Chondrocyte (in vitro differentiated cells): ENCODE measurements at regions not wholly inside any gene's neighbourhood (a gene's known extent, or its start where the extent isn't known, plus 50 kb on each side); places are given as distances from the start of the nearest gene placed in this dataset.

ENCODE experiments used
- DNase-seq: peaks from one replicate; pipeline ENCODE4 v3.0.0; 2021; ENCODE audit warnings: mixed read lengths, low spot score
- H3K27ac Mint-ChIP-seq: one replicate; pipeline ENCODE4 v1.8.0; 2021; ENCODE audit warnings: mild to moderate bottlenecking, moderate library complexity, mixed read lengths; ENCODE audit not compliant: unreplicated experiment
- H3K27me3 Mint-ChIP-seq: 2 replicates; pipeline ENCODE4 v1.8.0; 2021; ENCODE audit warnings: low read depth, mixed read lengths
- H3K36me3 Mint-ChIP-seq: 2 replicates; pipeline ENCODE4 v1.8.0; 2021; ENCODE audit warnings: low read depth, mixed read lengths
- H3K4me1 Mint-ChIP-seq: 2 replicates; pipeline ENCODE4 v1.8.0; 2021; ENCODE audit warnings: low read depth, mild to moderate bottlenecking, mixed read lengths
- H3K4me3 Mint-ChIP-seq: one replicate; pipeline ENCODE4 v1.8.0; 2021; ENCODE audit warnings: mild to moderate bottlenecking, moderate library complexity, mixed read lengths; ENCODE audit not compliant: unreplicated experiment
- H3K9me3 Mint-ChIP-seq: 2 replicates; pipeline ENCODE4 v1.8.0; 2021; ENCODE audit warnings: low read depth, mixed read lengths
- TF ChIP-seq, protein P1 (sequence below): fragments of 200-600 bp; sonication (generic); IDR thresholded peaks from 2 replicates; pipeline ENCODE4 v1.5.0; 2021; ENCODE audit warnings: antibody characterized with exemption, mild to moderate bottlenecking, moderate library complexity

DNA sequence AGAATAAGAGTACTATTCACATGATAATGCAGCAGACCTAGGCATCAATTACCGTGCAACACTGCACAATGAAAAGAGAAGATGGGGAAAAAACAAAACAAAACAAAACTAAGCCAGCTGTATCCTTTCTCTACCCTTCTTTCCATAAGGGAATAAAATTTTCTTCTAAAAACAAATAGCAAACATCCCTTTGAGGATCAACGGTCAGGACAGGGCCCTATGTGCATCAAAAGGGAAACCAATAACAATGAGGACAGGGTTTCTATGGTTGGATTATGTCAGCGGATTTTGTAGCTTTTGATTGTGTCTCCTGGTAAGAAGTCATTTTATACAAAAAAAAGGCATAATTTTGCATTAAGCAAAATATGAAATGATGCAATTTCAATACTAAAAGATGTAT is 350.3 kb downstream of the SLC6A15 start:
- Mint-ChIP-seq H3K4me1 (no peaks in the 10 kb centered on the region), H3K4me3 (no peak overlapping the region), H3K27ac (no peak overlapping the region), H3K36me3 (peaks cover 2% of the 10 kb centered on the region), H3K9me3 (peaks cover 13% of the 10 kb centered on the region), H3K27me3 (no peaks in the 10 kb centered on the region)
- no peak for DNase-seq
- TF ChIP-seq, protein P1, sequence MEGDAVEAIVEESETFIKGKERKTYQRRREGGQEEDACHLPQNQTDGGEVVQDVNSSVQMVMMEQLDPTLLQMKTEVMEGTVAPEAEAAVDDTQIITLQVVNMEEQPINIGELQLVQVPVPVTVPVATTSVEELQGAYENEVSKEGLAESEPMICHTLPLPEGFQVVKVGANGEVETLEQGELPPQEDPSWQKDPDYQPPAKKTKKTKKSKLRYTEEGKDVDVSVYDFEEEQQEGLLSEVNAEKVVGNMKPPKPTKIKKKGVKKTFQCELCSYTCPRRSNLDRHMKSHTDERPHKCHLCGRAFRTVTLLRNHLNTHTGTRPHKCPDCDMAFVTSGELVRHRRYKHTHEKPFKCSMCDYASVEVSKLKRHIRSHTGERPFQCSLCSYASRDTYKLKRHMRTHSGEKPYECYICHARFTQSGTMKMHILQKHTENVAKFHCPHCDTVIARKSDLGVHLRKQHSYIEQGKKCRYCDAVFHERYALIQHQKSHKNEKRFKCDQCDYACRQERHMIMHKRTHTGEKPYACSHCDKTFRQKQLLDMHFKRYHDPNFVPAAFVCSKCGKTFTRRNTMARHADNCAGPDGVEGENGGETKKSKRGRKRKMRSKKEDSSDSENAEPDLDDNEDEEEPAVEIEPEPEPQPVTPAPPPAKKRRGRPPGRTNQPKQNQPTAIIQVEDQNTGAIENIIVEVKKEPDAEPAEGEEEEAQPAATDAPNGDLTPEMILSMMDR: no peak

DNA sequence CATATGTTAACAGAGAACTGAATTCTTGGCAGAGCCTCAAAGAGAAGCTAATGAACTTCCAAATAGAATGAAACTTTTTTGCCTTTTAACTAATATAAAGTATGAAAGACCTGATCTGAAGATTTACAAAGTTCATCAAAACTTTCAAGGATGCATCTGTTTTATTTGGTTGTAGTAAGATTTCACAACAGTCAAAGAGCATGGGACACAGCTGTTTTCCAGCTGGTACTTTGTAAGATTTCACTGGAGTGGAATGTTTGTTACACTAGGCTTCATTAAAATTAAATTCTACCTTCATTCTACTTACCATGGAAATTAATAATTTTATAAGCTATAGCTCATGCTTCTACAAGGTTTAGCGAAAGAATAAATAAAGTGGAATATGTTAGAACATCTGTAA is 351.2 kb downstream of the SLC6A15 start:
- DNase-seq: no peak
- TF ChIP-seq, protein P1: no peak
- H3K27me3 Mint-ChIP-seq: no peaks in the 10 kb centered on the region
- H3K4me1 Mint-ChIP-seq: no peaks in the 10 kb centered on the region
- peaks cover 5% of the 10 kb centered on the region for H3K9me3 Mint-ChIP-seq
- H3K4me3 Mint-ChIP-seq: no peak overlapping the region
- H3K27ac Mint-ChIP-seq: no peak overlapping the region
- H3K36me3 Mint-ChIP-seq: peaks cover 2% of the 10 kb centered on the region

DNA sequence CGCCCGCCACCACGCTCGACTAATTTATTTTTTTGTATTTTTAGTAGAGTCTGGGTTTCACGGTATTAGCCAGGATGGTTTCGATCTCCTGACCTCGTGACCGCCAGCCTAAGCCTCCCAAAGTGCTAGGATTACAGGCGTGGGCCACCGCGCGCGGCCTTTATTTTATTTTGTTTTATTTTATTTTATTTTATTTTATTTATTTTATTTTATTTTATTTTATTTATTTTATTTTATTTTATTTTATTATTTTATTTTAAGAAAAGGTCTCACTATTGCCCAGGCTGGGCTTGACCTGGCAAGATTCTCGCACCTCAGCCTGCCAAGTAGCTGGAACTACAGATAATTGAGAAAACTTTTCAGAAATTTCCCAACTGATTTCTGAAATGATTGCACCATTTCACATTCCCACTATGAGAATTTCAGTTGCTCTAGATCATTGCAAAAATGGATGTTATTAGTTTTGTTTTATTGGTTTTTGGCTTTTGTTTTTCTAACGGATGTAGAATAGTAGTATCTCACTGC is 358.3 kb downstream of the SLC6A15 start:
- Mint-ChIP-seq H3K4me3 (no peak overlapping the region), H3K36me3 (no peaks in the 10 kb centered on the region), H3K27me3 (no peaks in the 10 kb centered on the region), H3K9me3 (no peaks in the 10 kb centered on the region), H3K4me1 (no peaks in the 10 kb centered on the region), H3K27ac (no peak overlapping the region)
- no peak for DNase-seq
- TF ChIP-seq, protein P1: no peak

DNA sequence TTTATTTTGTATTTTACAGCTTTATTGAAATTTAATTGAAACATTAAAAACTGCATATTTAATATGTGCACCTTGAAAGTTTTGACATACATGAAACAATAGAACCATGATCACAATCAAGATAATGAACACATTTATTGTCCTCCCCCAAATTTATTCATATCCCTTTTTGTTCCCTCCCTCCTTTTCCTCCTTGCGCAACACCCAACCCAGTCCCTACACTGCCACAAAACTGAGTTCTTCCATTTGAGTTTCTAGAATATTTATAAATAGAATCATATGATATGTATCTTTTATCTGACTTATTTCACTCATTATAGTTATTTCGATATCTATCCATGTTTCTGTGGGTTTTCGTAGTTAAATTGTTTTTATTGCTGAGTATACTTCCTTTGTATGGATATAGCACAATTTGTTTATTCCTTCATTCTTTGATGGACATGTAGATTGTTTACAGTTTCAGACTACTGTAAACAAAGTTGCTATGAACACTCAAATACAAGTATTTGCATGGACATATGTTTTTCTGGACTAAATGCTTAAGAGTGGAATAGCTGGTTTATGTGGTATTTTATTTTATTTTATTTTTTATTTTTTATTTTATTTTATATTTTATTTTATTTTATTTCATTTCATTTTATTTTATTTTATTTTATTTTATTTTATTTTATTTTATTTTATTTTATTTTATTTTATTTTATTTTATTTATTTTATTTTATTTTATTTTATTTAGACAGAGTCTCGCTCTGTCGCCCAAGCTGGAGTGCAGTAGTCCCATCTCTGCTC is 359.1 kb downstream of the SLC6A15 start:
- no peaks in the 10 kb centered on the region for H3K27me3 Mint-ChIP-seq
- H3K36me3 Mint-ChIP-seq: no peaks in the 10 kb centered on the region
- DNase-seq: no peak
- H3K4me3 Mint-ChIP-seq: no peak overlapping the region
- no peak overlapping the region for H3K27ac Mint-ChIP-seq
- H3K9me3 Mint-ChIP-seq: no peaks in the 10 kb centered on the region
- no peaks in the 10 kb centered on the region for H3K4me1 Mint-ChIP-seq
- TF ChIP-seq, protein P1: no peak

DNA sequence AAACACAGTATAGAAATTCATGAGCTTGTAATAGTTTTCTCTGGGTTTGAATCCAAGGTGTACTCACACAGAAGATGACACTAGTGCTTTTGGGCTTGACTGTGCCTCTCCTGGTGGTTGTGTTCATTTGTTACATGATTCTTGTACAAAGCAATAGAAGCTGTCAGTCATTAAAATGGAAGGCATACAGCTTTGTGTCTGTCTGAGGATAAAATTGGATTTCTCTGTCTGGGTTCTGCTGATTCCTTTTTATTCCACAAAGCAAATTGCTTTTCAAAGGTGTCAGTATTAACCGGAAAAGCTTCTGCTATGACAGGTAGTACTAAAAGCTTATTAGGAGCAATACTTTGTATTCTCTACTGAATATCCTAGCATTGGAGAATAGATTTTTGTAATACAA is 361.2 kb downstream of the SLC6A15 start:
- Mint-ChIP-seq H3K27ac (no peak overlapping the region), H3K27me3 (no peaks in the 10 kb centered on the region), H3K36me3 (no peaks in the 10 kb centered on the region), H3K4me3 (no peak overlapping the region), H3K4me1 (no peaks in the 10 kb centered on the region), H3K9me3 (peaks cover 5% of the 10 kb centered on the region)
- DNase-seq: no peak
- TF ChIP-seq, protein P1: no peak
